ENCODE measurements at regions not wholly inside any gene's neighbourhood (a gene's known extent, or its start where the extent isn't known, plus 50 kb on each side); places are given as distances from the start of the nearest gene placed in this dataset.
"Not testable (repeated sequence)": the region's sequence is repeated elsewhere in the genome, so short reads cannot be mapped to it uniquely, and the experiment has no call there.

- Mint-ChIP-seq H3K4me3 (no peak overlapping the region), H3K27ac (no peak overlapping the region), H3K4me1 (peaks cover 2% of the 10 kb centered on the region), H3K27me3 (no peaks in the 10 kb centered on the region), H3K36me3 (ENCODE audit: low read depth) (no peaks in the 10 kb centered on the region), H3K9me3 (no peaks in the 10 kb centered on the region)
- ChIA-PET CTCF (interaction anchor here (2.3 kb wide), 1 partner anchor 20 kb away, joined by 6 read pairs; no protein-coding TSS in a partner anchor), POLR2A (no interaction called here)
- no peak for DNase-seq
Observed at GRCh38 chr3:139131951-139132350, 87.3 kb upstream of the PRR23C start.

GRCh38 chr3:139132976-139133375, 88.3 kb upstream of the PRR23C start:
- DNase-seq: no peak
- Mint-ChIP-seq H3K4me3 (no peak overlapping the region), H3K36me3 (ENCODE audit: low read depth) (no peaks in the 10 kb centered on the region), H3K4me1 (no peaks in the 10 kb centered on the region), H3K27ac (no peak overlapping the region), H3K27me3 (no peaks in the 10 kb centered on the region), H3K9me3 (no peaks in the 10 kb centered on the region)
- ChIA-PET CTCF (interaction anchor here (2.3 kb wide), 1 partner anchor 21 kb away, joined by 6 read pairs; no protein-coding TSS in a partner anchor), POLR2A (no interaction called here)

GRCh38 chr3:139134678-139135372, 90.1 kb upstream of the PRR23C start:
- H3K4me1 Mint-ChIP-seq: no peaks in the 10 kb centered on the region
- H3K36me3 Mint-ChIP-seq (ENCODE audit: low read depth): no peaks in the 10 kb centered on the region
- H3K4me3 Mint-ChIP-seq: no peak overlapping the region
- POLR2A ChIA-PET: no interaction called here
- DNase-seq: no peak
- no peak overlapping the region for H3K27ac Mint-ChIP-seq
- CTCF ChIA-PET: no interaction called here
- no peaks in the 10 kb centered on the region for H3K27me3 Mint-ChIP-seq
- H3K9me3 Mint-ChIP-seq: no peaks in the 10 kb centered on the region

- no peaks in the 10 kb centered on the region for H3K9me3 Mint-ChIP-seq
- POLR2A ChIA-PET: no interaction called here
- no peaks in the 10 kb centered on the region for H3K4me1 Mint-ChIP-seq
- DNase-seq: no peak
- no peaks in the 10 kb centered on the region for H3K27me3 Mint-ChIP-seq
- no peaks in the 10 kb centered on the region for H3K36me3 Mint-ChIP-seq (ENCODE audit: low read depth)
- CTCF ChIA-PET: no interaction called here
- H3K27ac Mint-ChIP-seq: no peak overlapping the region
- no peak overlapping the region for H3K4me3 Mint-ChIP-seq
Observed at GRCh38 chr3:139135657-139136056, 91.0 kb upstream of the PRR23C start.

- ChIA-PET CTCF (no interaction called here), POLR2A (no interaction called here)
- Mint-ChIP-seq H3K4me3 (no peak overlapping the region), H3K9me3 (no peaks in the 10 kb centered on the region), H3K4me1 (no peaks in the 10 kb centered on the region), H3K27ac (no peak overlapping the region), H3K36me3 (ENCODE audit: low read depth) (no peaks in the 10 kb centered on the region), H3K27me3 (no peaks in the 10 kb centered on the region)
- no peak for DNase-seq
Observed at GRCh38 chr3:139136469-139137202, 91.9 kb upstream of the PRR23C start.

GRCh38 chr3:139140553-139140952, 95.9 kb upstream of the PRR23C start:
- no peak for DNase-seq

GRCh38 chr3:139145980-139146379, 101.3 kb upstream of the PRR23C start:
- H3K27ac Mint-ChIP-seq; H3K4me1 Mint-ChIP-seq; H3K27me3 Mint-ChIP-seq; DNase-seq; H3K4me3 Mint-ChIP-seq; POLR2A ChIA-PET; H3K9me3 Mint-ChIP-seq; H3K36me3 Mint-ChIP-seq (ENCODE audit: low read depth); CTCF ChIA-PET: not testable (repeated sequence)

More at GRCh38 chr3:139140553-139140952, 95.9 kb upstream of the PRR23C start:
- no peaks in the 10 kb centered on the region for H3K36me3 Mint-ChIP-seq (ENCODE audit: low read depth)
- H3K4me1 Mint-ChIP-seq: no peaks in the 10 kb centered on the region
- no peaks in the 10 kb centered on the region for H3K9me3 Mint-ChIP-seq
- POLR2A ChIA-PET: no interaction called here
- H3K27ac Mint-ChIP-seq: no peak overlapping the region
- H3K27me3 Mint-ChIP-seq: no peaks in the 10 kb centered on the region
- no peak overlapping the region for H3K4me3 Mint-ChIP-seq
- CTCF ChIA-PET: no interaction called here

GRCh38 chr3:139151530-139151929, 106.8 kb upstream of the PRR23C start:
- ChIA-PET POLR2A (no interaction called here), CTCF (no interaction called here)
- no peaks in the 10 kb centered on the region for H3K9me3 Mint-ChIP-seq
- H3K4me1 Mint-ChIP-seq: no peaks in the 10 kb centered on the region
- DNase-seq: no peak
- no peaks in the 10 kb centered on the region for H3K36me3 Mint-ChIP-seq (ENCODE audit: low read depth)
- no peak overlapping the region for H3K27ac Mint-ChIP-seq
- no peak overlapping the region for H3K4me3 Mint-ChIP-seq
- peaks cover 7% of the 10 kb centered on the region for H3K27me3 Mint-ChIP-seq

- CTCF ChIA-PET; H3K4me1 Mint-ChIP-seq; H3K36me3 Mint-ChIP-seq (ENCODE audit: low read depth); H3K9me3 Mint-ChIP-seq; DNase-seq; H3K27ac Mint-ChIP-seq; POLR2A ChIA-PET; H3K27me3 Mint-ChIP-seq; H3K4me3 Mint-ChIP-seq: not testable (repeated sequence)
Observed at GRCh38 chr3:139153434-139153833, 108.7 kb upstream of the PRR23C start.

GRCh38 chr3:139157161-139157932, 112.7 kb upstream of the PRR23C start:
- Mint-ChIP-seq H3K36me3 (ENCODE audit: low read depth) (no peaks in the 10 kb centered on the region), H3K4me1 (no peaks in the 10 kb centered on the region), H3K27ac (no peak overlapping the region), H3K9me3 (no peaks in the 10 kb centered on the region), H3K27me3 (peaks cover 3% of the 10 kb centered on the region), H3K4me3 (no peak overlapping the region)
- CTCF ChIA-PET: no interaction called here
- no peak for DNase-seq
- POLR2A ChIA-PET: no interaction called here

GRCh38 chr3:139159356-139159755, 114.7 kb upstream of the PRR23C start:
- ChIA-PET POLR2A (no interaction called here), CTCF (no interaction called here)
- H3K4me3 Mint-ChIP-seq: no peak overlapping the region

GRCh38 chr3:139173372-139174108, 128.8 kb upstream of the PRR23C start:
- Mint-ChIP-seq H3K4me3 (no peak overlapping the region), H3K27me3 (peaks cover 30% of the 10 kb centered on the region), H3K9me3 (no peaks in the 10 kb centered on the region), H3K4me1 (peaks cover 8% of the 10 kb centered on the region), H3K27ac (no peak overlapping the region), H3K36me3 (ENCODE audit: low read depth) (no peaks in the 10 kb centered on the region)
- DNase-seq: no peak
- CTCF ChIA-PET: interaction anchor here (2.3 kb wide), 1 partner anchor 61 kb away, joined by 7 read pairs; no protein-coding TSS in a partner anchor
- POLR2A ChIA-PET: no interaction called here

More at GRCh38 chr3:139159356-139159755, 114.7 kb upstream of the PRR23C start:
- Mint-ChIP-seq H3K9me3 (no peaks in the 10 kb centered on the region), H3K36me3 (ENCODE audit: low read depth) (no peaks in the 10 kb centered on the region), H3K27me3 (peaks cover 5% of the 10 kb centered on the region), H3K27ac (no peak overlapping the region), H3K4me1 (no peaks in the 10 kb centered on the region)
- no peak for DNase-seq

GRCh38 chr3:139180489-139180888, 135.8 kb upstream of the PRR23C start:
- no peak overlapping the region for H3K4me3 Mint-ChIP-seq
- H3K9me3 Mint-ChIP-seq: peaks cover 3% of the 10 kb centered on the region
- ChIA-PET CTCF (interaction anchor here (1.4 kb wide), 1 partner anchor 42 kb away, joined by 3 read pairs; no protein-coding TSS in a partner anchor), POLR2A (no interaction called here)
- H3K36me3 Mint-ChIP-seq (ENCODE audit: low read depth): no peaks in the 10 kb centered on the region
- H3K27ac Mint-ChIP-seq: no peak overlapping the region
- no peak for DNase-seq
- peaks cover 12% of the 10 kb centered on the region for H3K27me3 Mint-ChIP-seq
- H3K4me1 Mint-ChIP-seq: no peaks in the 10 kb centered on the region

Measured in activated CD4-positive, alpha-beta memory T cell treated with anti-CD3 and anti-CD28 coated beads, Interleukin-2, amount 10 ng/mL, durations not matched to agents 7 days and 5 days (primary cell).